HEK293T (cell line): ENCODE measurements at regions not wholly inside any gene's neighbourhood (a gene's known extent, or its start where the extent isn't known, plus 50 kb on each side); places are given as distances from the start of the nearest gene placed in this dataset.

Experiments
- BHLHE40 ChIP-seq: fragments of 450-650 bp; IDR thresholded peaks from 2 replicates; pipeline ENCODE4 v1.6.1; 2016; ENCODE audit warnings: mild to moderate bottlenecking, moderate library complexity, borderline replicate concordance
- CTBP1 ChIP-seq: fragments of 450-650 bp; IDR thresholded peaks from 2 replicates; pipeline ENCODE4 v1.6.1; 2016; ENCODE audit warnings: borderline replicate concordance
- FOXA1 ChIP-seq: fragments of 450-650 bp; IDR thresholded peaks from 2 replicates; pipeline ENCODE4 v1.6.1; 2016; ENCODE audit warnings: mild to moderate bottlenecking
- SP1 ChIP-seq: fragments of 450-650 bp; IDR thresholded peaks from 2 replicates; pipeline ENCODE4 v1.6.1; 2017

DNA sequence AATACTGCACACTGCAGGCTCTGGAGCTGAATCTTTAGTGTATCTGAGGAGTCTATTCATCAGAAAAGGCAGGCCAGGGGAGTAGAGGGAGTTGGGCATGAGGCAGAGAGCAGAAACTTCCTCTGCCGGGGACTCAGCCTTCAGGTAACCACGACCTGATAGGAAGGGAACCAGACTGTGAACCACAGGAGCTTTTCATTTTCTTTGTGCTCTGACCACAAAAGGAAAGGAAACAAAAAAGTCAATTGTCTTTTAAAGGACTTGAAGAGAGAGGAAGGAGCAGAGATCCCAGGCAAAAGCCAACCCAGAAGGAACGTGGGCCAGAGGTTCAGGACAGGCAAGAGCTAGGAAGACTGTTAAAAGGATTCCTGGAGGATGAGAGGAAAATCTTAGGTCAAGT is 573.3 kb downstream of the EPHB1 start:
- TF ChIP-seq CTBP1 (no peak), FOXA1 (no peak), BHLHE40 (no peak), SP1 (no peak)
